HL-60 (cell line): ENCODE measurements at regions not wholly inside any gene's neighbourhood (a gene's known extent, or its start where the extent isn't known, plus 50 kb on each side); places are given as distances from the start of the nearest gene placed in this dataset.

ENCODE experiments used
- DNase-seq, 2 experiments: peaks; one replicate each; pipeline ENCODE4 v3.0.0-alpha.2; 2010 to 2020; ENCODE audit warnings: low read depth in 1 of 2, low spot score in 1 of 2
- H3K27ac ChIP-seq: fragments of 250-450 bp; sonication (Bioruptor Pico); replicated peaks from 2 replicates; pipeline ENCODE4 v1.5.1; 2020; ENCODE audit warnings: mild to moderate bottlenecking, moderate library complexity
- H3K27me3 ChIP-seq: fragments of 250-450 bp; sonication (Bioruptor Pico); 2 replicates; pipeline ENCODE4 v1.5.1; 2021; ENCODE audit warnings: mild to moderate bottlenecking, moderate library complexity; ENCODE audit not compliant: insufficient read depth, poor library complexity, severe bottlenecking
- H3K4me3 ChIP-seq: replicated peaks from 2 replicates; pipeline ENCODE4 v1.5.1; 2011; ENCODE audit warnings: mild to moderate bottlenecking, control low read depth, low read length; ENCODE audit not compliant: insufficient read depth
- GABPA ChIP-seq: IDR thresholded peaks from 2 replicates; pipeline ENCODE4 v1.6.1; 2012; ENCODE audit warnings: low read depth
- POLR2AphosphoS5 ChIP-seq: IDR thresholded peaks from 2 replicates; pipeline ENCODE4 v1.6.1; 2012; ENCODE audit warnings: low read depth
- SPI1 ChIP-seq: IDR thresholded peaks from 2 replicates; pipeline ENCODE4 v1.6.1; 2012; ENCODE audit warnings: low read depth, mild to moderate bottlenecking, borderline replicate concordance
- TF ChIP-seq, protein P1 (sequence below): IDR thresholded peaks from one replicate; pipeline ENCODE4 v1.5.1; 2011; ENCODE audit warnings: low read length, control low read depth, inconsistent platforms; ENCODE audit not compliant: insufficient read depth
- TF ChIP-seq, protein P2 (sequence below): IDR thresholded peaks from 2 replicates; pipeline ENCODE4 v1.6.1; 2012; ENCODE audit warnings: low read depth; ENCODE audit not compliant: insufficient replicate concordance

DNA sequence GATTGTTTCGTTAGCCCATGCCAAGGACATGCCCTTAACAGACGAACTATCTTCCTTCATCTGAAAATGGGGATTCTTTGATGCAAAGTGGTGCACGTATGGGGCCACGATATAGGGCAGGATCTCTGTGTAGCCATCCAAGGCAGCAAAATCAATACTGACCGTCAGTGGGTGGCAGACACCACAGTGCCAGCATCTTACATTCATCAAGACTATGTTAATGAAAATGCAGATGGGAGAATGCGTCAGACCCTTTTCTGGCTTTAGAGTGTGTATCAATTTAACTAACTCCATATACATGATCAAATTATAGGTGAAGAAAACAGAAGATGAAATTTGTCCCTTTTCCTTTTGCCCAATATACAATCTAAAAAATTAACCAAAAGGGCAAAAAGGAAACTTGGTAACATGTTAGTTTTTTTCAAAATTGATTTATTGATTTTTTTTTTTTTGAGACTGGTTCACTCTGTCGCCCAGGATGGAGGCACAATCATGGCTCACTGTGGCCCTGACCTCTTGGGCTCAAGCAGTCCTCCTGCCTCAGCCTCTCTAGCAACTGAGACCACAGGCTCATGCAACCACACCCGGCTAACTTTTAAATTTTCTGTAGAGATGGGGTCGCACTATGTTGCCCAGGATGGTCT, 169.2 kb upstream of the SPRY4 start:
- H3K27ac ChIP-seq, result no peak overlapping the region
- no peak overlapping the region for H3K4me3 ChIP-seq
- DNase-seq, result no peak
- no peaks in the 10 kb centered on the region for H3K27me3 ChIP-seq
- TF ChIP-seq, protein P1, sequence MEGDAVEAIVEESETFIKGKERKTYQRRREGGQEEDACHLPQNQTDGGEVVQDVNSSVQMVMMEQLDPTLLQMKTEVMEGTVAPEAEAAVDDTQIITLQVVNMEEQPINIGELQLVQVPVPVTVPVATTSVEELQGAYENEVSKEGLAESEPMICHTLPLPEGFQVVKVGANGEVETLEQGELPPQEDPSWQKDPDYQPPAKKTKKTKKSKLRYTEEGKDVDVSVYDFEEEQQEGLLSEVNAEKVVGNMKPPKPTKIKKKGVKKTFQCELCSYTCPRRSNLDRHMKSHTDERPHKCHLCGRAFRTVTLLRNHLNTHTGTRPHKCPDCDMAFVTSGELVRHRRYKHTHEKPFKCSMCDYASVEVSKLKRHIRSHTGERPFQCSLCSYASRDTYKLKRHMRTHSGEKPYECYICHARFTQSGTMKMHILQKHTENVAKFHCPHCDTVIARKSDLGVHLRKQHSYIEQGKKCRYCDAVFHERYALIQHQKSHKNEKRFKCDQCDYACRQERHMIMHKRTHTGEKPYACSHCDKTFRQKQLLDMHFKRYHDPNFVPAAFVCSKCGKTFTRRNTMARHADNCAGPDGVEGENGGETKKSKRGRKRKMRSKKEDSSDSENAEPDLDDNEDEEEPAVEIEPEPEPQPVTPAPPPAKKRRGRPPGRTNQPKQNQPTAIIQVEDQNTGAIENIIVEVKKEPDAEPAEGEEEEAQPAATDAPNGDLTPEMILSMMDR, result no peak
- TF ChIP-seq SPI1 (no peak), POLR2AphosphoS5 (no peak), GABPA (no peak)
- TF ChIP-seq, protein P2, sequence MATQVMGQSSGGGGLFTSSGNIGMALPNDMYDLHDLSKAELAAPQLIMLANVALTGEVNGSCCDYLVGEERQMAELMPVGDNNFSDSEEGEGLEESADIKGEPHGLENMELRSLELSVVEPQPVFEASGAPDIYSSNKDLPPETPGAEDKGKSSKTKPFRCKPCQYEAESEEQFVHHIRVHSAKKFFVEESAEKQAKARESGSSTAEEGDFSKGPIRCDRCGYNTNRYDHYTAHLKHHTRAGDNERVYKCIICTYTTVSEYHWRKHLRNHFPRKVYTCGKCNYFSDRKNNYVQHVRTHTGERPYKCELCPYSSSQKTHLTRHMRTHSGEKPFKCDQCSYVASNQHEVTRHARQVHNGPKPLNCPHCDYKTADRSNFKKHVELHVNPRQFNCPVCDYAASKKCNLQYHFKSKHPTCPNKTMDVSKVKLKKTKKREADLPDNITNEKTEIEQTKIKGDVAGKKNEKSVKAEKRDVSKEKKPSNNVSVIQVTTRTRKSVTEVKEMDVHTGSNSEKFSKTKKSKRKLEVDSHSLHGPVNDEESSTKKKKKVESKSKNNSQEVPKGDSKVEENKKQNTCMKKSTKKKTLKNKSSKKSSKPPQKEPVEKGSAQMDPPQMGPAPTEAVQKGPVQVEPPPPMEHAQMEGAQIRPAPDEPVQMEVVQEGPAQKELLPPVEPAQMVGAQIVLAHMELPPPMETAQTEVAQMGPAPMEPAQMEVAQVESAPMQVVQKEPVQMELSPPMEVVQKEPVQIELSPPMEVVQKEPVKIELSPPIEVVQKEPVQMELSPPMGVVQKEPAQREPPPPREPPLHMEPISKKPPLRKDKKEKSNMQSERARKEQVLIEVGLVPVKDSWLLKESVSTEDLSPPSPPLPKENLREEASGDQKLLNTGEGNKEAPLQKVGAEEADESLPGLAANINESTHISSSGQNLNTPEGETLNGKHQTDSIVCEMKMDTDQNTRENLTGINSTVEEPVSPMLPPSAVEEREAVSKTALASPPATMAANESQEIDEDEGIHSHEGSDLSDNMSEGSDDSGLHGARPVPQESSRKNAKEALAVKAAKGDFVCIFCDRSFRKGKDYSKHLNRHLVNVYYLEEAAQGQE, result no peak

DNA sequence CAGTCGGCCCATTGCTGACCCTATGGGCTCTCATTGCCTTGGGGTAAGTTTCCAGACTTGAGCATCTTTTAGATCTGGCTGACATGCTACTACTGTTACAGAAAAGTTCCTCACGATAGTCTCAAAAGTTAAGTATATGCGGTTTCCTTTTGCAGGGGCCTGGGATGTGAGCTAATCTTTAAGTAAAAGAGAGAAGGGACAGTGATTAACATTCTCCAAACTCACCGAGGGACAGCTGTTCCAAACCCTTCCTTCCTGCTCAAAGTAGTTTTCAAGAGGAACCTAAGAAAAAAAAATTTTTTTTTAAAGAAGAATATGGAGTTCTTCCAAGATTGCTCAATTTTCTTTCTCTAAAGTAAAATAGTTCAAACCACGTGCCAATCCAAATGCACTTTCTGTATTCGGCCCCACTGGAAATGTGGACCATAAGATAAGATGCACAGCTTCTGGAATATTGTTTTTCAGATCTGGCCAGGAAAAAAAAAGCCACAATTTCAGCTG, 168.0 kb upstream of the SPRY4 start:
- H3K27me3 ChIP-seq, result no peaks in the 10 kb centered on the region
- TF ChIP-seq GABPA, result no peak
- TF ChIP-seq SPI1, result no peak
- TF ChIP-seq POLR2AphosphoS5, result no peak
- TF ChIP-seq, protein P2, result no peak
- TF ChIP-seq, protein P1, result no peak
- DNase-seq, result no peak
- no peak overlapping the region for H3K27ac ChIP-seq
- H3K4me3 ChIP-seq, result no peak overlapping the region

DNA sequence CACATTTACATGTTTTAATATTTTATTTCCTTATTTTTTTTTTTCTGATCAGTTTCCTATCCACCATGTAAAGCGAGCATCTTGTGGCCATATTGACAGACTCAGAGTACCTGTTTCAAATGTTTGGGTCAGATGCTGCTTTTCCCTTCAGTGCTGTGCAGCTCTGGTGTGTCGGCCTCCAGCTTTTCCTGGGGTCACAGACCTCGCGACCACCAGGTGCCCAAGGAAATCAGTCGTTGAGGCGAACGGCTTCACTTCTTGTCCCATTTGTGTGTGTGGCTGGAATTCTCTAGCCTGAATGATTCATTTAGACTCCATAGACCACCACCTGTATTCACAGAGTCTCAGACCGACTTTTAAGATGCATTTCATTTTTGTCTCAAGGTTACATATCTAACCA, 166.9 kb upstream of the SPRY4 start:
- no peak for DNase-seq
- H3K4me3 ChIP-seq, result no peak overlapping the region
- TF ChIP-seq, protein P2, result no peak
- TF ChIP-seq SPI1 (no peak), GABPA (no peak)
- H3K27me3 ChIP-seq, result no peaks in the 10 kb centered on the region
- H3K27ac ChIP-seq, result no peak overlapping the region
